GM23338 (cell line): ENCODE measurements at regions not wholly inside any gene's neighbourhood (a gene's known extent, or its start where the extent isn't known, plus 50 kb on each side); places are given as distances from the start of the nearest gene placed in this dataset.

Experiments used
- ATAC-seq: fragments of 200-7000 bp; cut with Tn5 transposase; 3 replicates; pipeline ENCODE4 v1.9.1; 2020
- DNase-seq: peaks from one replicate; pipeline ENCODE4 v3.0.0-alpha.2; 2015; ENCODE audit warnings: low spot score
- H2AFZ ChIP-seq: fragments of 200-600 bp; sonication (generic); 2 replicates; pipeline ENCODE4 v1.8.0; 2016; ENCODE audit warnings: antibody characterized with exemption, mild to moderate bottlenecking, moderate library complexity
- H3F3A ChIP-seq: fragments of 200-600 bp; sonication (generic); replicated peaks from 2 replicates; pipeline ENCODE4 v1.8.0; 2017; ENCODE audit warnings: antibody characterized with exemption, mixed run types, low read depth
- H3K27ac ChIP-seq: fragments of 200-600 bp; sonication (generic); 2 replicates; pipeline ENCODE4 v1.6.1; 2016; ENCODE audit warnings: low read depth
- H3K27me3 ChIP-seq: fragments of 200-600 bp; sonication (generic); 2 replicates; pipeline ENCODE4 v1.8.0; 2016; ENCODE audit warnings: mild to moderate bottlenecking, mixed run types, moderate library complexity; ENCODE audit not compliant: insufficient read depth
- H3K36me3 ChIP-seq: fragments of 200-600 bp; sonication (generic); 2 replicates; pipeline ENCODE4 v1.8.0; 2016; ENCODE audit warnings: mild to moderate bottlenecking; ENCODE audit not compliant: insufficient read depth
- H3K4me1 ChIP-seq: fragments of 200-600 bp; sonication (generic); 2 replicates; pipeline ENCODE4 v1.8.0; 2016; ENCODE audit warnings: mild to moderate bottlenecking, moderate library complexity; ENCODE audit not compliant: insufficient read depth
- H3K4me2 ChIP-seq: fragments of 200-600 bp; sonication (generic); 2 replicates; pipeline ENCODE4 v1.7.1; 2017; ENCODE audit warnings: mixed run types
- H3K4me3 ChIP-seq: fragments of 200-600 bp; sonication (generic); 2 replicates; pipeline ENCODE4 v1.6.1; 2016; ENCODE audit warnings: mixed run types
- H3K79me2 ChIP-seq: fragments of 200-600 bp; sonication (generic); replicated peaks from 2 replicates; pipeline ENCODE4 v1.8.0; 2017; ENCODE audit warnings: mild to moderate bottlenecking; ENCODE audit not compliant: insufficient read depth
- H3K9me2 ChIP-seq: fragments of 200-600 bp; sonication (generic); 2 replicates; pipeline ENCODE4 v1.8.0; 2017; ENCODE audit not compliant: insufficient read depth
- H4K20me1 ChIP-seq: fragments of 200-600 bp; sonication (generic); replicated peaks from 2 replicates; pipeline ENCODE4 v1.8.0; 2017; ENCODE audit warnings: mild to moderate bottlenecking; ENCODE audit not compliant: insufficient read depth
- H3K27ac Mint-ChIP-seq: 2 replicates; pipeline ENCODE4 v1.8.0; 2020; ENCODE audit warnings: inconsistent platforms, mild to moderate bottlenecking, moderate library complexity, mixed read lengths
- H3K27me3 Mint-ChIP-seq: 3 replicates; pipeline ENCODE4 v1.8.0; 2022; ENCODE audit warnings: low read depth, mild to moderate bottlenecking, moderate library complexity, mixed read lengths, inconsistent platforms; ENCODE audit not compliant: insufficient read depth, poor library complexity
- H3K36me3 Mint-ChIP-seq: 3 replicates; pipeline ENCODE4 v1.8.0; 2021; ENCODE audit warnings: low read depth, mild to moderate bottlenecking, inconsistent platforms, moderate library complexity, mixed read lengths
- H3K4me1 Mint-ChIP-seq: 3 replicates; pipeline ENCODE4 v1.8.0; 2020; ENCODE audit warnings: mild to moderate bottlenecking, inconsistent platforms, mixed read lengths
- H3K4me3 Mint-ChIP-seq: 3 replicates; pipeline ENCODE4 v1.8.0; 2021; ENCODE audit warnings: moderate library complexity, mild to moderate bottlenecking, inconsistent platforms, mixed read lengths
- H3K9me3 Mint-ChIP-seq: 3 replicates; pipeline ENCODE4 v1.8.0; 2020; ENCODE audit warnings: moderate library complexity, mild to moderate bottlenecking, inconsistent platforms, mixed read lengths
- CREB1 ChIP-seq: fragments of 250-450 bp; sonication (Bioruptor Pico); IDR thresholded peaks from 2 replicates; pipeline ENCODE4 v1.5.0; 2020; ENCODE audit warnings: low read depth, mild to moderate bottlenecking, moderate library complexity
- EZH2 ChIP-seq: fragments of 200-600 bp; sonication (generic); IDR thresholded peaks from one replicate; pipeline ENCODE4 v1.8.0; 2017; ENCODE audit warnings: antibody characterized with exemption, mild to moderate bottlenecking, low read depth; ENCODE audit not compliant: unreplicated experiment
- EZH2phosphoT487 ChIP-seq: fragments of 200-600 bp; sonication (generic); IDR thresholded peaks from one replicate; pipeline ENCODE4 v1.8.1; 2018; ENCODE audit warnings: antibody characterized with exemption; ENCODE audit not compliant: unreplicated experiment
- JUNB ChIP-seq: IDR thresholded peaks from one replicate; pipeline ENCODE4 v1.6.1; 2016; ENCODE audit warnings: antibody characterized with exemption; ENCODE audit not compliant: unreplicated experiment
- NANOG ChIP-seq: IDR thresholded peaks from 2 replicates; pipeline ENCODE4 v1.6.1; 2016; ENCODE audit warnings: antibody characterized with exemption, borderline replicate concordance
- POLR2AphosphoS5 ChIP-seq: IDR thresholded peaks from 2 replicates; pipeline ENCODE4 v1.6.1; 2016; ENCODE audit warnings: antibody characterized with exemption, low read depth
- STAT1 ChIP-seq: IDR thresholded peaks from one replicate; pipeline ENCODE4 v1.6.1; 2016; ENCODE audit warnings: antibody characterized with exemption; ENCODE audit not compliant: unreplicated experiment
- ZNF114 ChIP-seq: fragments of 250-450 bp; sonication (Bioruptor Pico); IDR thresholded peaks from 2 replicates; pipeline ENCODE4 v1.5.0; 2020; ENCODE audit warnings: mild to moderate bottlenecking, moderate library complexity
- ZNF331 ChIP-seq: fragments of 250-450 bp; sonication (Bioruptor Pico); IDR thresholded peaks from 2 replicates; pipeline ENCODE4 v1.5.0; 2020; ENCODE audit warnings: low read depth, mild to moderate bottlenecking, moderate library complexity
- TF ChIP-seq, protein P1 (sequence below): fragments of 250-450 bp; sonication (Bioruptor Pico); IDR thresholded peaks from 2 replicates; pipeline ENCODE4 v1.5.0; 2020; ENCODE audit warnings: mild to moderate bottlenecking, moderate library complexity
- TF ChIP-seq, protein P2 (sequence below), 2 experiments: fragments of 200-600 bp in 1 of 2; sonication (generic) in 1 of 2; conservative IDR thresholded peaks; 2 replicates each; pipeline versions ENCODE4 v1.5.1 to v1.6.1; 2016 to 2017; ENCODE audit warnings: antibody characterized with exemption in 2 of 2, low read depth in 2 of 2, mild to moderate bottlenecking in 2 of 2, moderate library complexity in 1 of 2
- TF ChIP-seq, protein P3 (sequence below): IDR thresholded peaks from one replicate; pipeline ENCODE4 v1.6.1; 2018; ENCODE audit warnings: antibody characterized with exemption; ENCODE audit not compliant: unreplicated experiment
- TF ChIP-seq, protein P4 (sequence below): IDR thresholded peaks from 2 replicates; pipeline ENCODE4 v1.6.1; 2016; ENCODE audit warnings: antibody characterized with exemption

DNA sequence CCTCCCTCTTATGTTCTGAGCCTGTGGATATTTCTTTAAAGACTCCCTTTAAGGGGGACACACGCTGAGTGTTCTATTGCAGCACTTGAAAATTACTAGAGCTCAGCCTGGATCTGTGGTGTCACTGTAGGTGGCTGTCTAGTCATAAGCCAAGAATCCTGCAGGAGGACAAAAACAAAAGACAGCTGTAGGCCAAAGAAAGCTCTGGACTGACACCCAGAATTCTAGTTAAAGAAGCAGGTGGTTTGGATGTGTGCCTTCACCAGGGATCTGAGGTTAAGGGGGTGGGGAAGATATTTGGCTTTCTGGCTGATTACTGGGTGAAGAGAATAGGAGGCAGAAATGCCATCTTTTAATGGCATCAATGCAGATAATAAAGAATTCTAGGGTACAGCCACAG is 842.5 kb upstream of the NXPH2 start:
- Mint-ChIP-seq H3K36me3 (peaks cover 24% of the 10 kb centered on the region), H3K27ac (no peak overlapping the region), H3K4me1 (peaks cover 32% of the 10 kb centered on the region), H3K4me3 (no peak overlapping the region), H3K9me3 (no peaks in the 10 kb centered on the region; the same call in 1 of the 3 replicates), H3K27me3 (peaks cover 2% of the 10 kb centered on the region)
- TF ChIP-seq JUNB, result no peak
- TF ChIP-seq, protein P1, sequence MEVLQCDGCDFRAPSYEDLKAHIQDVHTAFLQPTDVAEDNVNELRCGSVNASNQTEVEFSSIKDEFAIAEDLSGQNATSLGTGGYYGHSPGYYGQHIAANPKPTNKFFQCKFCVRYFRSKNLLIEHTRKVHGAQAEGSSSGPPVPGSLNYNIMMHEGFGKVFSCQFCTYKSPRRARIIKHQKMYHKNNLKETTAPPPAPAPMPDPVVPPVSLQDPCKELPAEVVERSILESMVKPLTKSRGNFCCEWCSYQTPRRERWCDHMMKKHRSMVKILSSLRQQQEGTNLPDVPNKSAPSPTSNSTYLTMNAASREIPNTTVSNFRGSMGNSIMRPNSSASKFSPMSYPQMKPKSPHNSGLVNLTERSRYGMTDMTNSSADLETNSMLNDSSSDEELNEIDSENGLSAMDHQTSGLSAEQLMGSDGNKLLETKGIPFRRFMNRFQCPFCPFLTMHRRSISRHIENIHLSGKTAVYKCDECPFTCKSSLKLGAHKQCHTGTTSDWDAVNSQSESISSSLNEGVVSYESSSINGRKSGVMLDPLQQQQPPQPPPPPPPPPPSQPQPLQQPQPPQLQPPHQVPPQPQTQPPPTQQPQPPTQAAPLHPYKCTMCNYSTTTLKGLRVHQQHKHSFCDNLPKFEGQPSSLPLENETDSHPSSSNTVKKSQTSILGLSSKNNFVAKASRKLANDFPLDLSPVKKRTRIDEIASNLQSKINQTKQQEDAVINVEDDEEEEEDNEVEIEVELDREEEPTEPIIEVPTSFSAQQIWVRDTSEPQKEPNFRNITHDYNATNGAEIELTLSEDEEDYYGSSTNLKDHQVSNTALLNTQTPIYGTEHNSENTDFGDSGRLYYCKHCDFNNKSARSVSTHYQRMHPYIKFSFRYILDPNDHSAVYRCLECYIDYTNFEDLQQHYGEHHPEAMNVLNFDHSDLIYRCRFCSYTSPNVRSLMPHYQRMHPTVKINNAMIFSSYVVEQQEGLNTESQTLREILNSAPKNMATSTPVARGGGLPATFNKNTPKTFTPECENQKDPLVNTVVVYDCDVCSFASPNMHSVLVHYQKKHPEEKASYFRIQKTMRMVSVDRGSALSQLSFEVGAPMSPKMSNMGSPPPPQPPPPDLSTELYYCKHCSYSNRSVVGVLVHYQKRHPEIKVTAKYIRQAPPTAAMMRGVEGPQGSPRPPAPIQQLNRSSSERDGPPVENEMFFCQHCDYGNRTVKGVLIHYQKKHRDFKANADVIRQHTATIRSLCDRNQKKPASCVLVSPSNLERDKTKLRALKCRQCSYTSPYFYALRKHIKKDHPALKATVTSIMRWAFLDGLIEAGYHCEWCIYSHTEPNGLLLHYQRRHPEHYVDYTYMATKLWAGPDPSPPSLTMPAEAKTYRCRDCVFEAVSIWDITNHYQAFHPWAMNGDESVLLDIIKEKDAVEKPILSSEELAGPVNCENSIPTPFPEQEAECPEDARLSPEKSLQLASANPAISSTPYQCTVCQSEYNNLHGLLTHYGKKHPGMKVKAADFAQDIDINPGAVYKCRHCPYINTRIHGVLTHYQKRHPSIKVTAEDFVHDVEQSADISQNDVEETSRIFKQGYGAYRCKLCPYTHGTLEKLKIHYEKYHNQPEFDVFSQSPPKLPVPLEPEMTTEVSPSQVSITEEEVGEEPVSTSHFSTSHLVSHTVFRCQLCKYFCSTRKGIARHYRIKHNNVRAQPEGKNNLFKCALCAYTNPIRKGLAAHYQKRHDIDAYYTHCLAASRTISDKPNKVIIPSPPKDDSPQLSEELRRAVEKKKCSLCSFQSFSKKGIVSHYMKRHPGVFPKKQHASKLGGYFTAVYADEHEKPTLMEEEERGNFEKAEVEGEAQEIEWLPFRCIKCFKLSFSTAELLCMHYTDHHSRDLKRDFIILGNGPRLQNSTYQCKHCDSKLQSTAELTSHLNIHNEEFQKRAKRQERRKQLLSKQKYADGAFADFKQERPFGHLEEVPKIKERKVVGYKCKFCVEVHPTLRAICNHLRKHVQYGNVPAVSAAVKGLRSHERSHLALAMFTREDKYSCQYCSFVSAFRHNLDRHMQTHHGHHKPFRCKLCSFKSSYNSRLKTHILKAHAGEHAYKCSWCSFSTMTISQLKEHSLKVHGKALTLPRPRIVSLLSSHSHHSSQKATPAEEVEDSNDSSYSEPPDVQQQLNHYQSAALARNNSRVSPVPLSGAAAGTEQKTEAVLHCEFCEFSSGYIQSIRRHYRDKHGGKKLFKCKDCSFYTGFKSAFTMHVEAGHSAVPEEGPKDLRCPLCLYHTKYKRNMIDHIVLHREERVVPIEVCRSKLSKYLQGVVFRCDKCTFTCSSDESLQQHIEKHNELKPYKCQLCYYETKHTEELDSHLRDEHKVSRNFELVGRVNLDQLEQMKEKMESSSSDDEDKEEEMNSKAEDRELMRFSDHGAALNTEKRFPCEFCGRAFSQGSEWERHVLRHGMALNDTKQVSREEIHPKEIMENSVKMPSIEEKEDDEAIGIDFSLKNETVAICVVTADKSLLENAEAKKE, result no peak
- TF ChIP-seq ZNF114 (CRISPR knock-in tag), result no peak
- TF ChIP-seq, protein P2, sequence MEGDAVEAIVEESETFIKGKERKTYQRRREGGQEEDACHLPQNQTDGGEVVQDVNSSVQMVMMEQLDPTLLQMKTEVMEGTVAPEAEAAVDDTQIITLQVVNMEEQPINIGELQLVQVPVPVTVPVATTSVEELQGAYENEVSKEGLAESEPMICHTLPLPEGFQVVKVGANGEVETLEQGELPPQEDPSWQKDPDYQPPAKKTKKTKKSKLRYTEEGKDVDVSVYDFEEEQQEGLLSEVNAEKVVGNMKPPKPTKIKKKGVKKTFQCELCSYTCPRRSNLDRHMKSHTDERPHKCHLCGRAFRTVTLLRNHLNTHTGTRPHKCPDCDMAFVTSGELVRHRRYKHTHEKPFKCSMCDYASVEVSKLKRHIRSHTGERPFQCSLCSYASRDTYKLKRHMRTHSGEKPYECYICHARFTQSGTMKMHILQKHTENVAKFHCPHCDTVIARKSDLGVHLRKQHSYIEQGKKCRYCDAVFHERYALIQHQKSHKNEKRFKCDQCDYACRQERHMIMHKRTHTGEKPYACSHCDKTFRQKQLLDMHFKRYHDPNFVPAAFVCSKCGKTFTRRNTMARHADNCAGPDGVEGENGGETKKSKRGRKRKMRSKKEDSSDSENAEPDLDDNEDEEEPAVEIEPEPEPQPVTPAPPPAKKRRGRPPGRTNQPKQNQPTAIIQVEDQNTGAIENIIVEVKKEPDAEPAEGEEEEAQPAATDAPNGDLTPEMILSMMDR (conservative IDR thresholded peaks at IDR 0.05; ENCODE audit: low read depth in 2 of 2), result no peak
- TF ChIP-seq CREB1 (CRISPR knock-in tag), result no peak
- TF ChIP-seq EZH2phosphoT487, result no peak
- TF ChIP-seq, protein P3, sequence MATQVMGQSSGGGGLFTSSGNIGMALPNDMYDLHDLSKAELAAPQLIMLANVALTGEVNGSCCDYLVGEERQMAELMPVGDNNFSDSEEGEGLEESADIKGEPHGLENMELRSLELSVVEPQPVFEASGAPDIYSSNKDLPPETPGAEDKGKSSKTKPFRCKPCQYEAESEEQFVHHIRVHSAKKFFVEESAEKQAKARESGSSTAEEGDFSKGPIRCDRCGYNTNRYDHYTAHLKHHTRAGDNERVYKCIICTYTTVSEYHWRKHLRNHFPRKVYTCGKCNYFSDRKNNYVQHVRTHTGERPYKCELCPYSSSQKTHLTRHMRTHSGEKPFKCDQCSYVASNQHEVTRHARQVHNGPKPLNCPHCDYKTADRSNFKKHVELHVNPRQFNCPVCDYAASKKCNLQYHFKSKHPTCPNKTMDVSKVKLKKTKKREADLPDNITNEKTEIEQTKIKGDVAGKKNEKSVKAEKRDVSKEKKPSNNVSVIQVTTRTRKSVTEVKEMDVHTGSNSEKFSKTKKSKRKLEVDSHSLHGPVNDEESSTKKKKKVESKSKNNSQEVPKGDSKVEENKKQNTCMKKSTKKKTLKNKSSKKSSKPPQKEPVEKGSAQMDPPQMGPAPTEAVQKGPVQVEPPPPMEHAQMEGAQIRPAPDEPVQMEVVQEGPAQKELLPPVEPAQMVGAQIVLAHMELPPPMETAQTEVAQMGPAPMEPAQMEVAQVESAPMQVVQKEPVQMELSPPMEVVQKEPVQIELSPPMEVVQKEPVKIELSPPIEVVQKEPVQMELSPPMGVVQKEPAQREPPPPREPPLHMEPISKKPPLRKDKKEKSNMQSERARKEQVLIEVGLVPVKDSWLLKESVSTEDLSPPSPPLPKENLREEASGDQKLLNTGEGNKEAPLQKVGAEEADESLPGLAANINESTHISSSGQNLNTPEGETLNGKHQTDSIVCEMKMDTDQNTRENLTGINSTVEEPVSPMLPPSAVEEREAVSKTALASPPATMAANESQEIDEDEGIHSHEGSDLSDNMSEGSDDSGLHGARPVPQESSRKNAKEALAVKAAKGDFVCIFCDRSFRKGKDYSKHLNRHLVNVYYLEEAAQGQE, result no peak
- TF ChIP-seq, protein P4, sequence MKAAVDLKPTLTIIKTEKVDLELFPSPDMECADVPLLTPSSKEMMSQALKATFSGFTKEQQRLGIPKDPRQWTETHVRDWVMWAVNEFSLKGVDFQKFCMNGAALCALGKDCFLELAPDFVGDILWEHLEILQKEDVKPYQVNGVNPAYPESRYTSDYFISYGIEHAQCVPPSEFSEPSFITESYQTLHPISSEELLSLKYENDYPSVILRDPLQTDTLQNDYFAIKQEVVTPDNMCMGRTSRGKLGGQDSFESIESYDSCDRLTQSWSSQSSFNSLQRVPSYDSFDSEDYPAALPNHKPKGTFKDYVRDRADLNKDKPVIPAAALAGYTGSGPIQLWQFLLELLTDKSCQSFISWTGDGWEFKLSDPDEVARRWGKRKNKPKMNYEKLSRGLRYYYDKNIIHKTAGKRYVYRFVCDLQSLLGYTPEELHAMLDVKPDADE, result no peak
- TF ChIP-seq POLR2AphosphoS5, result no peak
- no peak for TF ChIP-seq EZH2
- no peak for TF ChIP-seq NANOG
- no peak for TF ChIP-seq ZNF331 (CRISPR knock-in tag)
- no peak for TF ChIP-seq STAT1
- Histone ChIP-seq H3K36me3 (no peaks in the 10 kb centered on the region), H2AFZ (no peak overlapping the region), H3K27me3 (no peaks in the 10 kb centered on the region), H4K20me1 (no peaks in the 10 kb centered on the region), H3K9me2 (peaks cover 12% of the 10 kb centered on the region), H3K27ac (no peak overlapping the region), H3K4me2 (no peak overlapping the region), H3K79me2 (no peaks in the 10 kb centered on the region), H3F3A (no peaks in the 10 kb centered on the region), H3K4me3 (no peak overlapping the region), H3K4me1 (peaks cover 11% of the 10 kb centered on the region)
- DNase-seq (no peak), ATAC-seq (no peak)
